ENCODE measurements at regions not wholly inside any gene's neighbourhood (a gene's known extent, or its start where the extent isn't known, plus 50 kb on each side); places are given as distances from the start of the nearest gene placed in this dataset.

- H3K27me3 Mint-ChIP-seq, result no peaks in the 10 kb centered on the region
- peaks cover 0 to 2% (median 0%) of the 10 kb centered on the region in 8 donors for H3K9me3 Mint-ChIP-seq
- POLR2A ChIA-PET (ENCODE audit: partially characterized antibody), result interaction anchor here (0.6 kb wide), 1 partner anchor 1855 kb away, joined by 4 read pairs; no protein-coding TSS in a partner anchor
- peaks cover 8 to 21% (median 14%) of the 10 kb centered on the region in 4 donors for H3K4me1 Mint-ChIP-seq
- no peak overlapping the region for H3K4me3 Mint-ChIP-seq
- no peaks in the 10 kb centered on the region for H3K27me3 ChIP-seq (ENCODE audit: insufficient read depth, low read length)
- no peak overlapping the region for H3K27ac ChIP-seq (ENCODE audit: low read depth, low read length)
- peaks cover 4 to 7% of the 10 kb centered on the region in 2 donors for H3K36me3 Mint-ChIP-seq
- CTCF ChIA-PET (ENCODE audit: partially characterized antibody), result no interaction called here
- peaks cover 9% of the 10 kb centered on the region for H3K4me1 ChIP-seq (ENCODE audit: insufficient read depth, low read length)
- no peak for DNase-seq
- no peaks in the 10 kb centered on the region for H3K36me3 ChIP-seq (ENCODE audit: insufficient read depth, low read length)
- no peak overlapping the region for H3K4me3 ChIP-seq (ENCODE audit: low read length in 2 of 2)
- intact Hi-C loops (cut with micrococcal nuclease), result no loop called here
- H3K9me3 ChIP-seq (ENCODE audit: control insufficient read depth in 1 of 2, low read length in 2 of 2), result no peaks in the 10 kb centered on the region
- peak overlapping the region in 1 of 7 donors; percentile 81 for H3K27ac Mint-ChIP-seq
Measured at GRCh38 chr12:123034865-123035264, 54.4 kb downstream of the ARL6IP4 start.

DNA sequence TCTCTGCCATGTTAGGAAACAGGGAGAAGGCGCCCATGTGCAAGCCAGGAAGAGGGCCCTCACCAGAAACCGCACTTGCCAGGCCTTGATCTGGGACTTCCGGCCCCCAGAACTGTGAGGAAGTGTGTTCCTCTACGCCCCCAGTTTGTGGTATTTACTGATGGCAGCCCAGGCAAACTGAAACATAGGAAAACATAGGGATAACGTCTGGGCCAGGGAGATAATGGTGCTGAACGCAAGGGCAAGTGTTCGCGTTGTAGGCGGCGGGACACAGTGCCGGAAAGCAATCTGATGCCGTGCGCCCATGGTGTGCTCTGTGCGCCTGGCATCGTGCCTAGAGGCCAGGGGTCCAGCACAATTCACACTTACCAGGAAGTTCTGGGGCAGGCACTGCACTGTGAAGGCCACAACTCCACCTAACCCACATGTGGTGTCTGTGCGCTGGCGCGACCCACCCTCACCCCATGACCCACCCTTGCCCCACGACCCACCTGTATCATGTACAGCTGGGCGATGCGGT lies 53.6 kb downstream of the ARL6IP4 start:
- no peak overlapping the region for H3K4me3 ChIP-seq (ENCODE audit: low read length in 2 of 2)
- intact Hi-C loops (cut with micrococcal nuclease), result no loop called here

GRCh38 chr12:123033392-123034021 lies 53.0 kb downstream of the ARL6IP4 start:
- POLR2A ChIA-PET (ENCODE audit: partially characterized antibody), result no interaction called here

More for the DNA sequence above, 53.6 kb downstream of the ARL6IP4 start:
- H3K4me3 Mint-ChIP-seq, result peak overlapping the region in 4 of 8 donors; percentile 12 to 61 (median 12)
- ChIA-PET CTCF (ENCODE audit: partially characterized antibody) (no interaction called here), POLR2A (ENCODE audit: partially characterized antibody) (no interaction called here)
- no peaks in the 10 kb centered on the region for H3K27me3 ChIP-seq (ENCODE audit: insufficient read depth, low read length)
- peaks cover 7 to 11% of the 10 kb centered on the region in 2 donors for H3K36me3 Mint-ChIP-seq
- H3K9me3 ChIP-seq (ENCODE audit: control insufficient read depth in 1 of 2, low read length in 2 of 2), result no peaks in the 10 kb centered on the region
- H3K4me1 ChIP-seq (ENCODE audit: insufficient read depth, low read length), result peaks cover 9% of the 10 kb centered on the region
- H3K36me3 ChIP-seq (ENCODE audit: insufficient read depth, low read length), result no peaks in the 10 kb centered on the region
- H3K27ac Mint-ChIP-seq, result peak overlapping the region in 4 of 7 donors; percentile 2 to 57 (median 47)
- H3K9me3 Mint-ChIP-seq, result peaks cover 0 to 2% (median 0%) of the 10 kb centered on the region in 8 donors
- no peaks in the 10 kb centered on the region for H3K27me3 Mint-ChIP-seq
- H3K27ac ChIP-seq (ENCODE audit: low read depth, low read length), result no peak overlapping the region
- peaks cover 8 to 21% (median 14%) of the 10 kb centered on the region in 4 donors for H3K4me1 Mint-ChIP-seq
- DNase-seq, result no peak

DNA sequence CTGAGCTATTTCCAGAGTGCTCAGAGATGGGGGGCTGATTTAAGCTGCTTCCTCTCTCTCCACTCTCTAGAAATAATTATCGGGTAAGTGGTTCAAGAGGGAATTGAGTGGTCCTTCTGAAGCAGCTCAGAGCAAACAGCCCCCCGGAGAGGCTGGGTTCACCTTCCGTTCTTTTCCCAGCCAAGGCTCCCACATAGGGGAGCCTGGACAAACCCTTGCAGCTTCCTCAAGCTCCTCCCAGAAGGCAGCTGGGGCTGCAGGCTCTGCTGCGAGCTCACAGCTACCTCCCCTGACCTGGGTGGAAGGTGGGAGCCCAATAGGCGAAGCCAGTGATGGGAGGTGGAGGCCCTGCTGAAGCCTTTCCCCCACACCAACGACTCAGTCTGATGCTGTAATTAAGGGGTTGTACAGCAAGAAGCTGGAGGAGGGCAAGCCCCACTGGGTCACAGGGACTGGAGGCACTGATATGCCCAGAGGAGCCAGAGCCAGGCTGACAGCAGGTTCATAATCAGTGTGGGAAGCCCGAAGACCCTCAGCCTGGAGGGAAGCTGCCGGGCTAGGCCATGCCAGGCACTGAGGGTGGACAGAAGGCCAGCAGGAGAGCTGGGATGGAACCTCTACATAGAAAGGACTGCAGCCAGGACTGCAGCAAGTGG lies 52.4 kb downstream of the ARL6IP4 start:
- peaks cover 9% of the 10 kb centered on the region for H3K4me1 ChIP-seq (ENCODE audit: insufficient read depth, low read length)
- peak overlapping the region in 2 of 7 donors; percentile 12 to 56 for H3K27ac Mint-ChIP-seq
- H3K36me3 Mint-ChIP-seq, result peaks cover 7 to 11% of the 10 kb centered on the region in 2 donors
- no peak overlapping the region for H3K27ac ChIP-seq (ENCODE audit: low read depth, low read length)
- H3K27me3 Mint-ChIP-seq, result no peaks in the 10 kb centered on the region
- H3K4me1 Mint-ChIP-seq, result peaks cover 8 to 21% (median 14%) of the 10 kb centered on the region in 4 donors
- ChIA-PET POLR2A (ENCODE audit: partially characterized antibody) (no interaction called here), CTCF (ENCODE audit: partially characterized antibody) (interaction anchor here (0.8 to 2.2 kb wide), 3 partner anchors 11 to 206 kb away, joined by 3 to 6 read pairs (median 3); no protein-coding TSS in a partner anchor)
- H3K4me3 ChIP-seq (ENCODE audit: low read length in 2 of 2), result no peak overlapping the region
- H3K36me3 ChIP-seq (ENCODE audit: insufficient read depth, low read length), result no peaks in the 10 kb centered on the region
- intact Hi-C loops (cut with micrococcal nuclease), result no loop called here
- DNase-seq, result no peak
- no peaks in the 10 kb centered on the region for H3K9me3 ChIP-seq (ENCODE audit: control insufficient read depth in 1 of 2, low read length in 2 of 2)
- H3K27me3 ChIP-seq (ENCODE audit: insufficient read depth, low read length), result no peaks in the 10 kb centered on the region
- H3K9me3 Mint-ChIP-seq, result peaks cover 0 to 2% (median 0%) of the 10 kb centered on the region in 8 donors
- H3K4me3 Mint-ChIP-seq, result no peak overlapping the region

More at GRCh38 chr12:123033392-123034021, 53.0 kb downstream of the ARL6IP4 start:
- peaks cover 7 to 11% of the 10 kb centered on the region in 2 donors for H3K36me3 Mint-ChIP-seq
- intact Hi-C loops (cut with micrococcal nuclease), result no loop called here
- peak overlapping the region in 1 of 8 donors; percentile 61 for H3K4me3 Mint-ChIP-seq
- H3K9me3 Mint-ChIP-seq, result peaks cover 0 to 2% (median 0%) of the 10 kb centered on the region in 8 donors
- H3K9me3 ChIP-seq (ENCODE audit: control insufficient read depth in 1 of 2, low read length in 2 of 2), result no peaks in the 10 kb centered on the region
- H3K27ac ChIP-seq (ENCODE audit: low read depth, low read length), result no peak overlapping the region
- no peak overlapping the region for H3K4me3 ChIP-seq (ENCODE audit: low read length in 2 of 2)
- peaks cover 9% of the 10 kb centered on the region for H3K4me1 ChIP-seq (ENCODE audit: insufficient read depth, low read length)
- no peak for DNase-seq
- H3K27ac Mint-ChIP-seq, result peak overlapping the region in 4 of 7 donors; percentile 2 to 66 (median 47)
- peaks cover 8 to 21% (median 14%) of the 10 kb centered on the region in 4 donors for H3K4me1 Mint-ChIP-seq
- H3K36me3 ChIP-seq (ENCODE audit: insufficient read depth, low read length), result no peaks in the 10 kb centered on the region
- CTCF ChIA-PET (ENCODE audit: partially characterized antibody), result no interaction called here
- H3K27me3 ChIP-seq (ENCODE audit: insufficient read depth, low read length), result no peaks in the 10 kb centered on the region
- H3K27me3 Mint-ChIP-seq, result no peaks in the 10 kb centered on the region
